ENCODE measurements at regions not wholly inside any gene's neighbourhood (a gene's known extent, or its start where the extent isn't known, plus 50 kb on each side); places are given as distances from the start of the nearest gene placed in this dataset.

DNA sequence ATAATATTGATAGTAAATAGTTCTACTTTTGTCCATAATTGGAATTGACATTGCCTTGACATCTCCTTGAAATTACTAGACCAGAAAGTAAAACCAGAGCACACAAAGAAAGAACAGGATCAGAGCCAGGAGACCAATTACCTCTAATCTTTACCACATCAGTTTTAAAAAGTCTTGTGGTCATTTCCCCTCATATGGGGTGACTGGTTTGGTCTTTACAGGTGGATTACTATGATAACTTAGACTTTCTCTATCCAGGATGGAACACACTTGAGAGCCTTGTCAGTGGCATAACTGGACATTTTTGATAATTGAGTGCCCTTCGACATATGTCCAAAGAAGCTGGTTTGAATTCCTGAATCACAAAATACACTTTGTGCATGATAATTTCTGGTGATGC is 1148.1 kb upstream of the NCAM2 start:
- TF ChIP-seq, protein P1, sequence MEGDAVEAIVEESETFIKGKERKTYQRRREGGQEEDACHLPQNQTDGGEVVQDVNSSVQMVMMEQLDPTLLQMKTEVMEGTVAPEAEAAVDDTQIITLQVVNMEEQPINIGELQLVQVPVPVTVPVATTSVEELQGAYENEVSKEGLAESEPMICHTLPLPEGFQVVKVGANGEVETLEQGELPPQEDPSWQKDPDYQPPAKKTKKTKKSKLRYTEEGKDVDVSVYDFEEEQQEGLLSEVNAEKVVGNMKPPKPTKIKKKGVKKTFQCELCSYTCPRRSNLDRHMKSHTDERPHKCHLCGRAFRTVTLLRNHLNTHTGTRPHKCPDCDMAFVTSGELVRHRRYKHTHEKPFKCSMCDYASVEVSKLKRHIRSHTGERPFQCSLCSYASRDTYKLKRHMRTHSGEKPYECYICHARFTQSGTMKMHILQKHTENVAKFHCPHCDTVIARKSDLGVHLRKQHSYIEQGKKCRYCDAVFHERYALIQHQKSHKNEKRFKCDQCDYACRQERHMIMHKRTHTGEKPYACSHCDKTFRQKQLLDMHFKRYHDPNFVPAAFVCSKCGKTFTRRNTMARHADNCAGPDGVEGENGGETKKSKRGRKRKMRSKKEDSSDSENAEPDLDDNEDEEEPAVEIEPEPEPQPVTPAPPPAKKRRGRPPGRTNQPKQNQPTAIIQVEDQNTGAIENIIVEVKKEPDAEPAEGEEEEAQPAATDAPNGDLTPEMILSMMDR (IDR thresholded peaks at IDR 0.05 in 4 of 5, conservative IDR thresholded peaks at IDR 0.05 in 1 of 5), result no peak
- no peak for TF ChIP-seq POLR2A (IDR thresholded peaks at IDR 0.05)

Measured in gastrocnemius medialis (tissue), 4 donors.